BJ (cell line): ENCODE measurements at regions not wholly inside any gene's neighbourhood (a gene's known extent, or its start where the extent isn't known, plus 50 kb on each side); places are given as distances from the start of the nearest gene placed in this dataset.
A peak's percentile ranks its signal among the peaks of the same experiment; 100 is the strongest.

Source experiments
- CTCF ChIA-PET: fragments of 350-600 bp; formaldehyde crosslinking; extraction: SDS; loops from one replicate; lab custom pipeline; 2021; ENCODE audit warnings: antibody characterized with exemption, inconsistent platforms; lab: Yijun Ruan, JAX
- POLR2A ChIA-PET: fragments of 300-600 bp; sonication (Branson Sonifier 250); formaldehyde crosslinking; extraction: SDS; loops from one replicate; lab custom pipeline; 2021; ENCODE audit warnings: antibody characterized with exemption; lab: Charles Lee
- DNase-seq: peaks from one replicate; pipeline ENCODE4 v3.0.0-alpha.2; 2011; ENCODE audit warnings: low read depth
- H3K27me3 ChIP-seq: 2 replicates; pipeline ENCODE4 v1.6.0; 2011; ENCODE audit warnings: low read length; ENCODE audit not compliant: control insufficient read depth, insufficient read depth
- H3K36me3 ChIP-seq: 2 replicates; pipeline ENCODE4 v1.5.1; 2011; ENCODE audit warnings: low read length; ENCODE audit not compliant: control insufficient read depth, insufficient read depth
- H3K4me3 ChIP-seq: 2 replicates; pipeline ENCODE4 v1.5.1; 2011; ENCODE audit warnings: low read depth, mild to moderate bottlenecking, control low read depth, low read length
- CTCF ChIP-seq: IDR thresholded peaks from 2 replicates; pipeline ENCODE4 v1.5.1; 2011; ENCODE audit warnings: low read depth, mild to moderate bottlenecking, control low read depth, inconsistent platforms, low read length, moderate library complexity; ENCODE audit not compliant: insufficient read depth

GRCh38 chr15:88741671-88742070 lies 61.6 kb upstream of the ACAN start:
- ChIA-PET CTCF (no interaction called here), POLR2A (no interaction called here)
- H3K4me3 ChIP-seq, result no peak overlapping the region
- H3K36me3 ChIP-seq, result no peaks in the 10 kb centered on the region
- TF ChIP-seq CTCF, result no peak
- DNase-seq, result no peak
- H3K27me3 ChIP-seq, result peaks cover 14% of the 10 kb centered on the region

- H3K27me3 ChIP-seq, result peaks cover 14% of the 10 kb centered on the region
- TF ChIP-seq CTCF, result no peak
- DNase-seq, result no peak
Measured at GRCh38 chr15:88742161-88742560, 61.1 kb upstream of the ACAN start.

GRCh38 chr15:88744548-88745020 lies 58.7 kb upstream of the ACAN start:
- no peak for DNase-seq
- ChIA-PET POLR2A (no interaction called here), CTCF (no interaction called here)
- H3K27me3 ChIP-seq, result peaks cover 16% of the 10 kb centered on the region
- no peaks in the 10 kb centered on the region for H3K36me3 ChIP-seq
- no peak for TF ChIP-seq CTCF
- no peak overlapping the region for H3K4me3 ChIP-seq

More at GRCh38 chr15:88742161-88742560, 61.1 kb upstream of the ACAN start:
- ChIA-PET CTCF (no interaction called here), POLR2A (no interaction called here)
- no peaks in the 10 kb centered on the region for H3K36me3 ChIP-seq
- H3K4me3 ChIP-seq, result no peak overlapping the region

- CTCF ChIA-PET, result interaction anchor here (0.6 to 1.0 kb wide), 4 partner anchors 14 to 981 kb away, joined by 3 to 4 read pairs (median 3); no protein-coding TSS in a partner anchor
- POLR2A ChIA-PET, result no interaction called here
- peaks cover 18% of the 10 kb centered on the region for H3K27me3 ChIP-seq
- no peak for TF ChIP-seq CTCF
- no peak for DNase-seq
- H3K4me3 ChIP-seq, result no peak overlapping the region
- H3K36me3 ChIP-seq, result no peaks in the 10 kb centered on the region
Measured at GRCh38 chr15:88745065-88745464, 58.2 kb upstream of the ACAN start.

- DNase-seq, result peak; percentile 19
- H3K4me3 ChIP-seq, result no peak overlapping the region
- no peak for TF ChIP-seq CTCF
- ChIA-PET CTCF (interaction anchor here (0.6 to 1.0 kb wide), 5 partner anchors 13 to 982 kb away, joined by 3 to 4 read pairs (median 3); no protein-coding TSS in a partner anchor), POLR2A (no interaction called here)
- H3K27me3 ChIP-seq, result peaks cover 18% of the 10 kb centered on the region
- H3K36me3 ChIP-seq, result no peaks in the 10 kb centered on the region
Measured at GRCh38 chr15:88745696-88746095, 57.5 kb upstream of the ACAN start.
